ENCODE measurements at regions not wholly inside any gene's neighbourhood (a gene's known extent, or its start where the extent isn't known, plus 50 kb on each side); places are given as distances from the start of the nearest gene placed in this dataset.
"Not testable (repeated sequence)": the region's sequence is repeated elsewhere in the genome, so short reads cannot be mapped to it uniquely, and the experiment has no call there.

DNA sequence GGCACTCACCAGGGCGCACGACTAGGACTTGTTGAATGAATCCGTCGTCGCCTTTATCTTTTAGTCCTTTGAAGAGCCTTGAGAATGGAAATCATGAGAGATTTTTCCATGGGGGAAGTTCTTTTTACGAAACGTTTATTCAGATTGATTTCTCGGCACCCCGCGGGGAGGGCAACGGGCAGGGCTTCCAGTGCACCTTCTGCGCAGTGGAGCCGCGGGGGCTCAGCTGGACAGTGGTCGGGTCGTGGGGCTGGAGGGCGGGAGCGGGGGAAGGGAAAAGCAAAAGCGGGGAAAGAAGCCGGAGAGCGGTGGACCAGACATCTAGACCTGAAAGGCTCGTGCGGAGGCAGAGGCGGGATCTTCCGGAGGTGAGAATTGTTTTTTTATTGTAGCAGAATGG lies 50.6 kb upstream of the NBPF20 start:
- peaks cover 23% of the 10 kb centered on the region for H3K27me3 ChIP-seq
- H3K27ac Mint-ChIP-seq; H3K27ac ChIP-seq; H4K20me1 ChIP-seq (ENCODE audit: low read depth); H3F3A ChIP-seq (ENCODE audit: low read depth); H3K36me3 ChIP-seq; H3K9me3 ChIP-seq (ENCODE audit: low read depth); H3K36me3 Mint-ChIP-seq; H3K27me3 Mint-ChIP-seq (ENCODE audit: insufficient read depth, low read depth); H3K79me2 ChIP-seq (ENCODE audit: low read depth); H3K9ac ChIP-seq; H3K9me3 Mint-ChIP-seq; H3K4me1 Mint-ChIP-seq; H3K4me1 ChIP-seq: not testable (repeated sequence)
- DNase-seq (ENCODE audit: low spot score): peak; percentile 13
- H3K4me2 ChIP-seq: peak overlapping the region; percentile 84
- peak; percentile 41 for TF ChIP-seq EZH2phosphoT487 (IDR thresholded peaks at IDR 0.05)
- peak overlapping the region; percentile 79 for H2AFZ ChIP-seq (replicated peaks)
- peak overlapping the region; percentile 71 for H3K4me3 ChIP-seq
- H3K4me3 Mint-ChIP-seq: peak overlapping the region; percentile 90

- not testable (repeated sequence) for H3K36me3 Mint-ChIP-seq
- peak overlapping the region; percentile 84 for H3K4me2 ChIP-seq
Measured at GRCh38 chr1:145475369-145475915, 50.0 kb upstream of the NBPF20 start.

More at GRCh38 chr1:145475369-145475915, 50.0 kb upstream of the NBPF20 start:
- DNase-seq (ENCODE audit: low spot score): peak; percentile 65
- TF ChIP-seq EZH2 (IDR thresholded peaks at IDR 0.05): peak; percentile 25
- H3K36me3 ChIP-seq; H3K9me3 Mint-ChIP-seq; H3K27me3 Mint-ChIP-seq (ENCODE audit: insufficient read depth, low read depth); H3K79me2 ChIP-seq (ENCODE audit: low read depth); H3K27ac ChIP-seq; H3K9ac ChIP-seq; H3K27ac Mint-ChIP-seq; H3K4me1 ChIP-seq; H3K4me1 Mint-ChIP-seq; H3K9me3 ChIP-seq (ENCODE audit: low read depth); H4K20me1 ChIP-seq (ENCODE audit: low read depth); H3F3A ChIP-seq (ENCODE audit: low read depth): not testable (repeated sequence)
- Histone ChIP-seq H2AFZ (replicated peaks) (peak overlapping the region; percentile 79), H3K27me3 (peaks cover 23% of the 10 kb centered on the region), H3K4me3 (peak overlapping the region; percentile 71)
- H3K4me3 Mint-ChIP-seq: peak overlapping the region; percentile 90

Data from neural progenitor cell (in vitro differentiated cells).